Activated CD8-positive, alpha-beta memory T cell treated with anti-CD3 and anti-CD28 coated beads, Interleukin-2, amount 50 U/mL, for 48 hours (primary cell): ENCODE measurements at regions not wholly inside any gene's neighbourhood (a gene's known extent, or its start where the extent isn't known, plus 50 kb on each side); places are given as distances from the start of the nearest gene placed in this dataset.

Experiments used
- DNase-seq: peaks from one replicate; pipeline ENCODE4 v3.0.0-alpha.2; 2020

GRCh38 chr3:193997228-193998122 lies 138.5 kb upstream of the HES1 start:
- no peak for DNase-seq

GRCh38 chr3:193998123-193998448 lies 137.9 kb upstream of the HES1 start:
- DNase-seq = no peak

GRCh38 chr3:193998628-193999195 lies 137.2 kb upstream of the HES1 start:
- no peak for DNase-seq

GRCh38 chr3:194000100-194000499 lies 135.8 kb upstream of the HES1 start:
- no peak for DNase-seq

DNA sequence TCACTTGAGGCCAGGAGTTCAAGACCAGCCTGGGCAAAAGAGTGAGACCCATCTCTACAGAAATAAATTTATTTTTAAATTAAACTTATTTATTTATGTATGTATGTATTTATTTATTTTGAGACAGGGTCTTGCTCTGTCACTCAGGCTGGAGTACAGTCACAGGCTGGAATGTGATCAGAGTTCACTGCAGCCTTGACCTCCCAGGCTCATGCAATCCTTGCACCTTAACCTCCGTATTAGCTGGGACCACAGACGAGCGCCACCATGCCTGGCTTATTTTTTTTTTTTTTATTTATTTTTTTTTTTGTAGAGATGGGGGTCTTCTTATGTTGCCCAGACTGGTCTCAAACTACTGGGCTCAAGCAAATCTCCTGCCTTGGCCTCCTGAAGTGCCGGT lies 135.2 kb upstream of the HES1 start:
- DNase-seq = no peak

DNA sequence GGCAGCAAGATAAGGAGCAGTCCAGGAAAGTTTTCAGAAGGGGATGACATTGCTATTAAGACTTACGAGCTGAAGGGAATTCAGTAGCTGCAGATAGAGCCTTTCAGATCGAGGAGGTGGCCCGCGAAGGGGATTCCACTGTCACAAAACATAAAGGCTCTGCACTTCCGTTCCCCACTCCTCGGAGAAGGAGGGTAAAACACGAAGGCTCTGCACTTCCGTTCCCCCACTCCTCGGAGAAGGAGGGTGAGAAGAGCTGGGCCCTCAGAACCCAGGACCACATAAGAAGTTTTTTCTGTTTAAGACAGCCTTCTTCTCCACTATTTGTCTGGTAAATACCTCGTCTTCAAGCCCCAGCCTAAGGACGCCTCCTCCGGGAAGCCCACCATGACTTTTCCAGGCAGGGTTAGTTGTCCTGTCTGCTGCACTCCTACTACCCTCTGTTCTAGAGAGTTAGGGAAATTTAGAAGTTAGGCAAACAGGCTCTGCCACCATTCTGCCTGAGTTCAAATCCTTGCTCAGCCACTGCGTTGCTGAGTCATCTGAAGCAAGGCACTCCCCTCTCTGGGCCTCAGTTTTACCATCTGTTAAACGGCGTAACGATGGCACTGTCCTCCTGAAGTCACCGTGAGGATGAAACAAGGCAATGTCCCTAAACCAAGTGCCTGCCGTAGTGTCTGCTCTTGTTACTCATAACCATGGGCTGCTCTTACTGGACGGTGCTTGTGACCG lies 134.1 kb upstream of the HES1 start:
- no peak for DNase-seq

DNA sequence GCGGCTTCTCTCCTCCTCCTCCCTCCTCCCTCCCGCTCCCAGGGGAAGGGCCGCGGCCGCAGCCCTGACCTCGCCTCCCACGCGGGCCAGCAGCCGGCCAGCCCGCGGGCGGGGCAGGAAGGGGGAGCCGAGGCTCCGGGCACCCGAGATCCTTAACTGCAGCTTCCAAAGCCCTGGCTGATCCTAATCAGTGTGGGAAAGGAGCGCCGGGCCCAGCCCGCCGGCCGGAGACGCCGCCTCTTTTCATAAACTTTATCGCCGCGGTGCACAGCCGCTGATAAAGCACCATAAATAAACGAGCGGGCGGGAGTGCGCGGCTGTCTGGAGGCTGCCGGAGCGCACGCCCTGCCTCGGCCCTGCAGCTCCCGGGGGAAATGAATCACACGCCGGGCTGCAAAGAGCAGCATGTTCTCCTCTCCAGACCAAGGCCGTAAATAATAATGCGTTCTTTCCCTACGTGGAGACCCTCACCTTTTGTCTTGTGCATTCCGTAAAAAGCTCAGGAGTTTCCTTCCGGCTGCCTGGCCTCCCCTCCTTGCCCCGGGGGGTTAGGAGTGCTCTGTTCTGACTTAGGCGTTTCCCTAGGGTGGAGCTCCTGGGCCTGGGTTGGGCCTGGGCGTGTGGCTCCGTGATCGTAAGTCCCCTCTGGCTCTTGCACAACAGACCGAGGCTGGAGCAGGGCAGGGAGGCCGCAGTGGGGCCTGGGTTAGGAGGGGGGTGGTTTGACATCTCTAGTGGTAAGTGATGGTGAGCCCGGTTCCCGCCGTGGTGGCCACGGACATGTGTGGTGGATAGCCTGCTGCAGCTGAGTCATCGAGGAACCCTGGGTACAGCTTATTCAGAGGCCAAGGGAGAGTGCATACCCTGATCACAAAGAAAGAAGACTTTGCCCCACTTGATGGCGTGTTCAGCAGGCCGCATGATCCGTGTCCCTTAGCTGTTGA lies 132.6 kb upstream of the HES1 start:
- peak; percentile 65 for DNase-seq

DNA sequence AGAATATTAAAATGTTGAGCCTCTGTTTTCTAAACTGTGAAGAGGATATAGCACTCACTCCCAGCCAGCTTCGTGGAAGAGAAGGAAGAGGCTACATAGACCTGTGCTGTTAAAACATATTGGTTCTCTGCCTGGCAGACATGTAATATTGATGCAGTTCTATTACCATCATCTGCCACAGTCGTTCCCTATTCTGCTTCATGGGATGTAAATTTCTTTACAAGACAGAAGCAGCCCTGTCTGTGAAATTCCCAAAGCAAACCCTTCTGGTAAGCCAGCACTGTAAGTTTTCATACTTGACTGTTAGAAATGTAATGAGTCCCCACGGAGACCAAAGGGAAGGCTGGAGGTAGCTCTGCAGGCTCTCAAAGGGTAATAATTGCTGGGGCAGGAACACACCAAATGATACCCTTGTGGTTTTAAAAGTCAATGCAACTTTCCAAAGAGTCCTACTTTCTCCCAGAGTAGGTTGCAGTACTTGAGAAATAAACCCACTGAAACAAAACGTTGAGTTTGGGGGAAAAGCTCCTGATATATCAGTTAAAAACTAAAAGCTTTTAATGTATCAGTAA lies 129.9 kb upstream of the HES1 start:
- no peak for DNase-seq

GRCh38 chr3:194007592-194008337 lies 128.2 kb upstream of the HES1 start:
- DNase-seq = no peak

- DNase-seq = no peak
Observed at GRCh38 chr3:194009019-194009418, 126.9 kb upstream of the HES1 start.

DNA sequence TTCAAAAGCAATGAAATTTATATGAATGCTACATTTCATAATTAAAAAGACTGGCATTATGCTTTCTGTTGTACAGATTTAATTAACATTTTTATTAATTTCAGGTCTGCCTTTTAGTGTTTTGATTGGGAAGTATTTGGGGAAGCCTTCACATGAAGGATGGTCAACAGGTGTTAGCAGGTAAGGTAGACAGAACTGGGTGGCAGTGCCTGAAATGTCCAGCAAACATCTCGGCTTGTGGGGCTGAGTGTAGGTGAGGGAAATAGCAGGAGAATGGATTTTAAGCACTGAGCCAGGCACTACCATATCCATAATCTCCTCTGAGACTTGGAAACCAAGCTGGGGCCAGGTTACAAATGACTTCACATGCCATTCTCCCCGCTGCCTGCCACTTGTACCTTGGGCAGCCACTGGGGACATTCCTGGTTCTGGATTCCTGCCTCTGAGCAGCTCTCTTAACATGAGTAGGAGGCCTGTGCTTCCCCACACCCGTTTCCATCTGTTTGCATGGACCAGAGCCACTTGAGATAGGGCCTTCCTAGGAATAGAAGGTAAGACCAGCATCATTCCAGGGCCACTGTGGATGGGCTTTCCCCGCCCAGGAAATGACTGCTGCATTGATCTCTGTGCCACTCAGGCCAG lies 125.9 kb upstream of the HES1 start:
- no peak for DNase-seq

- DNase-seq = no peak
Observed at GRCh38 chr3:194011807-194012206, 124.1 kb upstream of the HES1 start.

GRCh38 chr3:194013928-194014327 lies 122.0 kb upstream of the HES1 start:
- no peak for DNase-seq

GRCh38 chr3:194014756-194015155 lies 121.2 kb upstream of the HES1 start:
- DNase-seq = no peak

GRCh38 chr3:194019398-194020165 lies 116.4 kb upstream of the HES1 start:
- DNase-seq = no peak

DNA sequence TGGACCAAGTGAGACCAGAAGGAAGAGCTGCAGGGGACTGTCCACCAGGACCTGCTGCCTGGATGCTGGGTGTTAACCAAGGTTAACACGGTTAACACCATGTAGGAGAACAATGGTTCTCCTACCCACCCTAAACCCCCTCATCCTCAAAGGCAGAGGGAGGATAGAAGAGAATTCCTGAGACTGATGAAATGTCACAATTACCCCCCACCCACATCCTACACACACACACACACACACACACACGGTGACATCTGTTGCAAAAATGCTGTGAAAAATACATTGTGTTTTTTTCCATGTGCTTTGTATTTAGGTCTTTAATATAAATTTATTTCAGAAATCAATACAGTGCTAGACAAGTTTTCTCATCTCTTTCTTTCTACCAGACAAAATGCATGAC lies 113.9 kb upstream of the HES1 start:
- no peak for DNase-seq

DNA sequence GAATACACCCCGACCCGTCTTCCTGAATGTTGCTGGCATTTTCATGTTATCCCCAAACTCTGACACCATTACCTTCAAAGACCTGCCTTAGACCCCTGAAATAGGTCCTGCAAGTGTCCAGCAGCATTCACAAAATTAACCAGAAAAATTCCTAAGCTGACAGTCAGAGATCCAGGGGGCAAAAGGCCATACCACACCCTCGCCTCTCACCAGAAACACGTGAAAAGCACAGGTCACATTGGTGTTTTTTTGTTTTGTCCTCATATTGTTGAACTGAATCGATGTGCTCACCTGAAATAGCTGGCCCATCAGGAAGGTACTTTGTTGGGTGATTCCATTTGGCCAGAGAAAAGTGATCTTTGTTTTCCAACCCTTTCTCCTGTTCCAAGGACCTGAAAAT lies 113.1 kb upstream of the HES1 start:
- DNase-seq = no peak

- DNase-seq = no peak
Observed at GRCh38 chr3:194023501-194024280, 112.3 kb upstream of the HES1 start.

- DNase-seq = no peak
Observed at GRCh38 chr3:194025119-194025518, 110.8 kb upstream of the HES1 start.

DNA sequence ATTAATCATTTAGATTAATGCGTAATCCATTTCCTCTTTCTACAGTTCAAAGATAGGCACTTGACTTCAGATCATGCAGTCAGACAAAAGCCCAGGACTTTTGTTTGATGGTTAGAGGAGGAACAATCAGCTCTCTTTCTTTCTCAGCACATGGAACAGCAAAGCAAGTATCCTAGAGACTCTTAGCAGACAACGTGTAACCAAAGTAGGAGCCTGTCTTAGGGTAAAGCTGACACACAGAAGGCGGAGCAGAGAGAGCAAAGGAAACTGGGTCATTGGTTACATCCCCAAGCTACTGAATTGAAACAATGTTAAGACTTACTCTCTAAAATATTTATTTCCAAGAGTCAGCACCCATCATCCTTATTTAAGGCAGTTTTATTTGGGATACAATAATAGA lies 110.0 kb upstream of the HES1 start:
- DNase-seq = no peak
